HL-60 (cell line): ENCODE measurements at regions not wholly inside any gene's neighbourhood (a gene's known extent, or its start where the extent isn't known, plus 50 kb on each side); places are given as distances from the start of the nearest gene placed in this dataset.

Experiments
- DNase-seq, 2 experiments: peaks; one replicate each; pipeline ENCODE4 v3.0.0-alpha.2; 2010 to 2020; ENCODE audit warnings: low read depth in 1 of 2, low spot score in 1 of 2
- H3K27ac ChIP-seq: fragments of 250-450 bp; sonication (Bioruptor Pico); replicated peaks from 2 replicates; pipeline ENCODE4 v1.5.1; 2020; ENCODE audit warnings: mild to moderate bottlenecking, moderate library complexity
- H3K27me3 ChIP-seq: fragments of 250-450 bp; sonication (Bioruptor Pico); 2 replicates; pipeline ENCODE4 v1.5.1; 2021; ENCODE audit warnings: mild to moderate bottlenecking, moderate library complexity; ENCODE audit not compliant: insufficient read depth, poor library complexity, severe bottlenecking
- H3K4me3 ChIP-seq: replicated peaks from 2 replicates; pipeline ENCODE4 v1.5.1; 2011; ENCODE audit warnings: mild to moderate bottlenecking, control low read depth, low read length; ENCODE audit not compliant: insufficient read depth
- GABPA ChIP-seq: IDR thresholded peaks from 2 replicates; pipeline ENCODE4 v1.6.1; 2012; ENCODE audit warnings: low read depth
- POLR2AphosphoS5 ChIP-seq: IDR thresholded peaks from 2 replicates; pipeline ENCODE4 v1.6.1; 2012; ENCODE audit warnings: low read depth
- SPI1 ChIP-seq: IDR thresholded peaks from 2 replicates; pipeline ENCODE4 v1.6.1; 2012; ENCODE audit warnings: low read depth, mild to moderate bottlenecking, borderline replicate concordance
- TF ChIP-seq, protein P1 (sequence below): IDR thresholded peaks from one replicate; pipeline ENCODE4 v1.5.1; 2011; ENCODE audit warnings: low read length, control low read depth, inconsistent platforms; ENCODE audit not compliant: insufficient read depth
- TF ChIP-seq, protein P2 (sequence below): IDR thresholded peaks from 2 replicates; pipeline ENCODE4 v1.6.1; 2012; ENCODE audit warnings: low read depth; ENCODE audit not compliant: insufficient replicate concordance

DNA sequence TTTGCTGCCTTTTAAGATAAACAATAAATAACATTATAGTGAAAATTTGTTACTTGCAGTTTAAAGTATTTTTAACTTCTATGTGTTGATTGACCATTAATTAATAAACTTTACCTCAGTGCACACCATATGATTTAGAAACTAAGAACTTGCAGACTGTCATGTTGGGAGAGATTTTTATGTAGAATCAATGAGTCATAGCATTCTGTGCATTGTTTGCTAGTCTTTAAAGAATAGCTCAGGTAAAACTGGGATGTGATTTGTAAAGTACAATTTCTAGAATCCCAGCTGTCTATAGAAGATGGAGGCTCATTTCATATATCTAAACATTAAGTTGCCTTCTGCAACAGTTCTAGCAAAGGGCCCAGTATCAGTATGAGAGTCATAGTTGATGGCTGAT, 199.6 kb upstream of the SEMA3A start:
- Histone ChIP-seq H3K27me3 (no peaks in the 10 kb centered on the region), H3K27ac (no peak overlapping the region), H3K4me3 (no peak overlapping the region)
- no peak for DNase-seq
- TF ChIP-seq, protein P1, sequence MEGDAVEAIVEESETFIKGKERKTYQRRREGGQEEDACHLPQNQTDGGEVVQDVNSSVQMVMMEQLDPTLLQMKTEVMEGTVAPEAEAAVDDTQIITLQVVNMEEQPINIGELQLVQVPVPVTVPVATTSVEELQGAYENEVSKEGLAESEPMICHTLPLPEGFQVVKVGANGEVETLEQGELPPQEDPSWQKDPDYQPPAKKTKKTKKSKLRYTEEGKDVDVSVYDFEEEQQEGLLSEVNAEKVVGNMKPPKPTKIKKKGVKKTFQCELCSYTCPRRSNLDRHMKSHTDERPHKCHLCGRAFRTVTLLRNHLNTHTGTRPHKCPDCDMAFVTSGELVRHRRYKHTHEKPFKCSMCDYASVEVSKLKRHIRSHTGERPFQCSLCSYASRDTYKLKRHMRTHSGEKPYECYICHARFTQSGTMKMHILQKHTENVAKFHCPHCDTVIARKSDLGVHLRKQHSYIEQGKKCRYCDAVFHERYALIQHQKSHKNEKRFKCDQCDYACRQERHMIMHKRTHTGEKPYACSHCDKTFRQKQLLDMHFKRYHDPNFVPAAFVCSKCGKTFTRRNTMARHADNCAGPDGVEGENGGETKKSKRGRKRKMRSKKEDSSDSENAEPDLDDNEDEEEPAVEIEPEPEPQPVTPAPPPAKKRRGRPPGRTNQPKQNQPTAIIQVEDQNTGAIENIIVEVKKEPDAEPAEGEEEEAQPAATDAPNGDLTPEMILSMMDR, result no peak
- TF ChIP-seq GABPA (no peak), POLR2AphosphoS5 (no peak)
- TF ChIP-seq, protein P2, sequence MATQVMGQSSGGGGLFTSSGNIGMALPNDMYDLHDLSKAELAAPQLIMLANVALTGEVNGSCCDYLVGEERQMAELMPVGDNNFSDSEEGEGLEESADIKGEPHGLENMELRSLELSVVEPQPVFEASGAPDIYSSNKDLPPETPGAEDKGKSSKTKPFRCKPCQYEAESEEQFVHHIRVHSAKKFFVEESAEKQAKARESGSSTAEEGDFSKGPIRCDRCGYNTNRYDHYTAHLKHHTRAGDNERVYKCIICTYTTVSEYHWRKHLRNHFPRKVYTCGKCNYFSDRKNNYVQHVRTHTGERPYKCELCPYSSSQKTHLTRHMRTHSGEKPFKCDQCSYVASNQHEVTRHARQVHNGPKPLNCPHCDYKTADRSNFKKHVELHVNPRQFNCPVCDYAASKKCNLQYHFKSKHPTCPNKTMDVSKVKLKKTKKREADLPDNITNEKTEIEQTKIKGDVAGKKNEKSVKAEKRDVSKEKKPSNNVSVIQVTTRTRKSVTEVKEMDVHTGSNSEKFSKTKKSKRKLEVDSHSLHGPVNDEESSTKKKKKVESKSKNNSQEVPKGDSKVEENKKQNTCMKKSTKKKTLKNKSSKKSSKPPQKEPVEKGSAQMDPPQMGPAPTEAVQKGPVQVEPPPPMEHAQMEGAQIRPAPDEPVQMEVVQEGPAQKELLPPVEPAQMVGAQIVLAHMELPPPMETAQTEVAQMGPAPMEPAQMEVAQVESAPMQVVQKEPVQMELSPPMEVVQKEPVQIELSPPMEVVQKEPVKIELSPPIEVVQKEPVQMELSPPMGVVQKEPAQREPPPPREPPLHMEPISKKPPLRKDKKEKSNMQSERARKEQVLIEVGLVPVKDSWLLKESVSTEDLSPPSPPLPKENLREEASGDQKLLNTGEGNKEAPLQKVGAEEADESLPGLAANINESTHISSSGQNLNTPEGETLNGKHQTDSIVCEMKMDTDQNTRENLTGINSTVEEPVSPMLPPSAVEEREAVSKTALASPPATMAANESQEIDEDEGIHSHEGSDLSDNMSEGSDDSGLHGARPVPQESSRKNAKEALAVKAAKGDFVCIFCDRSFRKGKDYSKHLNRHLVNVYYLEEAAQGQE, result no peak

DNA sequence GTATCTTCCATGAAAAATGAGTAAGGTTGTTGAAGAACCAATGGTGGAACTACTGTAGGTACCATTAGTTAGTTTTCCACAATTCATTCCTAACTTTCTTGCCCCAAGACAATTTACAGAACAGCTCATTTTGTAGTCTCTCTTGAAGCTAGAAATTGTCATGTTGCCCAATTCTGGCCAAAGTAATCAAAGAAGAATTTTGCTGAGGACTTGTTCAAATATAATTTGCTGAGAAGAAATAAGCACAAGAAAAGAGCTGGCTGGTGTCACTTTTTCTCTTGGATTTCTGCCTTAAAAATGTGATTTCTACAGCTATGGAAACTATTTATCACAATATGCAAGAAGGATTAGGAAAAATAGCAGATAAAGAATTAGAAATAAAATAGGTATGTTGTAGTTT, 199.2 kb upstream of the SEMA3A start:
- DNase-seq, result no peak
- Histone ChIP-seq H3K4me3 (no peak overlapping the region), H3K27ac (no peak overlapping the region), H3K27me3 (no peaks in the 10 kb centered on the region)
- TF ChIP-seq SPI1, result no peak
- TF ChIP-seq, protein P2, result no peak
- TF ChIP-seq, protein P1, result no peak
- TF ChIP-seq GABPA, result no peak

DNA sequence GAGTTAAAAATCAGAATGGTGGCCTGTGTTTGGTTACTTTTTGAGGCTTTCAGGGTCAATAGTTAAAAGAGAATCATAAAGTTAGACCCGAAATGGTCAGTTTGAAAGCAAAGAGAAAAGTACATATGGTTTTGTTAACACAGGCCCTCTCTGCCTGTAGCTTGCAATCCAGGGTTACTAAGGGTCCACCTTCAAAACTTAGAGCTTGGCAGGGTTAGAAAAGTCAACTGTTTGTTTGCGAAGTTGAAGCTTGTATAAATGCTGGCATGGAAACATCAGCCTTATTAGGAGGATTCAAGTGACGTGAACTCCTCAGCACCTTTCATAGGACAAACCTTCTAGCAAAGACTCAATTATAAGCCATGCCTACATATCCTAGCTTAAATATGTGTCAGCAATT, 196.3 kb upstream of the SEMA3A start:
- no peaks in the 10 kb centered on the region for H3K27me3 ChIP-seq
- no peak overlapping the region for H3K4me3 ChIP-seq
- H3K27ac ChIP-seq, result no peak overlapping the region
- DNase-seq, result no peak
- TF ChIP-seq, protein P1, result no peak
- no peak for TF ChIP-seq POLR2AphosphoS5
- no peak for TF ChIP-seq GABPA
- no peak for TF ChIP-seq SPI1
- TF ChIP-seq, protein P2, result no peak
